Caco-2 (cell line): ENCODE measurements at regions not wholly inside any gene's neighbourhood (a gene's known extent, or its start where the extent isn't known, plus 50 kb on each side); places are given as distances from the start of the nearest gene placed in this dataset.

Source experiments
- BruUV-seq: library from RNA; stranded (reverse); fragments of 400-500 nt; replicated peaks from 2 replicates; lab custom pipeline; 2021; lab: Mats Ljungman, UMichigan
- CTCF ChIA-PET: fragments of 300-600 bp; sonication (Branson Sonifier 250); formaldehyde crosslinking; loops from one replicate; lab custom pipeline; 2022; ENCODE audit warnings: antibody characterized with exemption; lab: Charles Lee
- POLR2A ChIA-PET: fragments of 300-600 bp; sonication (Branson Sonifier 250); formaldehyde crosslinking; loops from one replicate; lab custom pipeline; 2022; ENCODE audit warnings: antibody characterized with exemption; lab: Charles Lee
- DNase-seq, 2 experiments: peaks; one replicate each; pipeline versions ENCODE4 v3.0.0 to v3.0.0-alpha.2; 2020 to 2022
- H3K27me3 ChIP-seq: replicated peaks from 2 replicates; pipeline ENCODE4 v1.6.0; 2011; ENCODE audit warnings: low read length; ENCODE audit not compliant: control insufficient read depth, insufficient read depth
- H3K36me3 ChIP-seq: 2 replicates; pipeline ENCODE4 v1.5.1; 2011; ENCODE audit warnings: low read length; ENCODE audit not compliant: control insufficient read depth, insufficient read depth
- H3K4me1 ChIP-seq: fragments of 250-450 bp; sonication (Bioruptor Pico); 2 replicates; pipeline ENCODE4 v1.5.1; 2020; ENCODE audit warnings: mild to moderate bottlenecking
- H3K4me3 ChIP-seq: 2 replicates; pipeline ENCODE4 v1.5.1; 2011; ENCODE audit warnings: low read depth, mild to moderate bottlenecking, control low read depth, low read length
- H3K9me3 ChIP-seq: fragments of 250-450 bp; sonication (Bioruptor Pico); 2 replicates; pipeline ENCODE4 v1.5.1; 2020; ENCODE audit warnings: mild to moderate bottlenecking, moderate library complexity
- H3K27ac Mint-ChIP-seq: one replicate; pipeline ENCODE4 v1.8.0; 2022; ENCODE audit warnings: mixed read lengths; ENCODE audit not compliant: unreplicated experiment
- H3K27me3 Mint-ChIP-seq: one replicate; pipeline ENCODE4 v1.8.0; 2022; ENCODE audit warnings: mixed read lengths; ENCODE audit not compliant: insufficient read depth, unreplicated experiment
- H3K36me3 Mint-ChIP-seq: one replicate; pipeline ENCODE4 v1.8.0; 2022; ENCODE audit warnings: mild to moderate bottlenecking, mixed read lengths; ENCODE audit not compliant: insufficient read depth, unreplicated experiment
- H3K4me1 Mint-ChIP-seq: one replicate; pipeline ENCODE4 v1.8.0; 2022; ENCODE audit warnings: low read depth, mixed read lengths; ENCODE audit not compliant: unreplicated experiment
- H3K4me3 Mint-ChIP-seq: one replicate; pipeline ENCODE4 v1.8.0; 2022; ENCODE audit warnings: mild to moderate bottlenecking, moderate library complexity, mixed read lengths; ENCODE audit not compliant: unreplicated experiment
- H3K9me3 Mint-ChIP-seq: one replicate; pipeline ENCODE4 v1.8.0; 2022; ENCODE audit warnings: mixed read lengths; ENCODE audit not compliant: unreplicated experiment
- intact Hi-C: fragments of 100-400 bp; cut with micrococcal nuclease; formaldehyde crosslinking; loops from one replicate; pipeline ENCODE4 v1.10.0; 2022; ENCODE audit not compliant: unreplicated experiment
- TF ChIP-seq, protein P1 (sequence below), 2 experiments: fragments of 200-600 bp in 1 of 2; IDR thresholded peaks; 1 replicate in 1 of 2; 2 replicates in 1 of 2; pipeline versions ENCODE4 v1.5.1 to v1.8.0; 2011 to 2022; ENCODE audit warnings: antibody characterized with exemption in 1 of 2, control low read depth in 1 of 2, inconsistent platforms in 1 of 2, low read depth in 1 of 2, low read length in 1 of 2, mild to moderate bottlenecking in 1 of 2, moderate library complexity in 1 of 2; ENCODE audit not compliant: insufficient read depth in 1 of 2, severe bottlenecking in 1 of 2, unreplicated experiment in 1 of 2

DNA sequence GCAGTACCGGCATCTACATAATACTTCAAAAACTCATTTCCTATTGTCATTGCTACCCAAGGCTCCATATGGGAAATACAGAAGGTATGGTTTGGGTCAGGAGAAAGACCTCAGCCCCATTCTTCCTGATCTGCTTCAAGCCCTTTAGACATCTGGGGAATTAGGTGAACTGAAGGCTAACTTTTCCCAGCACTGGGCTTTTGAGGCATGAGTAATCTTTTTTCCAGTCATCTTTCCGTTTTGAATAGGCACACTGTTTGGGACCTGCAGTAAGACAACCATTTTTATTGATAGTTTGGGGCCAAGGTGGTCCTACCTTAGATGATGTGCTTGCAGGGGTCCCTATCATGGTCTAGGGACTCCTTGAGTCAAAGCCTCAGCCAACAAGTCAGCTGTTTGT lies 198.4 kb downstream of the HAO1 start:
- Mint-ChIP-seq H3K27ac (no peak overlapping the region), H3K27me3 (peaks cover 7% of the 10 kb centered on the region), H3K9me3 (no peaks in the 10 kb centered on the region), H3K36me3 (no peaks in the 10 kb centered on the region), H3K4me1 (no peaks in the 10 kb centered on the region), H3K4me3 (no peak overlapping the region)
- POLR2A ChIA-PET = no interaction called here
- no TSS peak for BruUV-seq
- Histone ChIP-seq H3K4me1 (no peaks in the 10 kb centered on the region), H3K27me3 (no peaks in the 10 kb centered on the region), H3K36me3 (no peaks in the 10 kb centered on the region), H3K4me3 (no peak overlapping the region), H3K9me3 (no peaks in the 10 kb centered on the region; the same call in 1 of the 2 replicates)
- intact Hi-C loops = no loop called here
- no peak for DNase-seq
- CTCF ChIA-PET = no interaction called here
- TF ChIP-seq, protein P1, sequence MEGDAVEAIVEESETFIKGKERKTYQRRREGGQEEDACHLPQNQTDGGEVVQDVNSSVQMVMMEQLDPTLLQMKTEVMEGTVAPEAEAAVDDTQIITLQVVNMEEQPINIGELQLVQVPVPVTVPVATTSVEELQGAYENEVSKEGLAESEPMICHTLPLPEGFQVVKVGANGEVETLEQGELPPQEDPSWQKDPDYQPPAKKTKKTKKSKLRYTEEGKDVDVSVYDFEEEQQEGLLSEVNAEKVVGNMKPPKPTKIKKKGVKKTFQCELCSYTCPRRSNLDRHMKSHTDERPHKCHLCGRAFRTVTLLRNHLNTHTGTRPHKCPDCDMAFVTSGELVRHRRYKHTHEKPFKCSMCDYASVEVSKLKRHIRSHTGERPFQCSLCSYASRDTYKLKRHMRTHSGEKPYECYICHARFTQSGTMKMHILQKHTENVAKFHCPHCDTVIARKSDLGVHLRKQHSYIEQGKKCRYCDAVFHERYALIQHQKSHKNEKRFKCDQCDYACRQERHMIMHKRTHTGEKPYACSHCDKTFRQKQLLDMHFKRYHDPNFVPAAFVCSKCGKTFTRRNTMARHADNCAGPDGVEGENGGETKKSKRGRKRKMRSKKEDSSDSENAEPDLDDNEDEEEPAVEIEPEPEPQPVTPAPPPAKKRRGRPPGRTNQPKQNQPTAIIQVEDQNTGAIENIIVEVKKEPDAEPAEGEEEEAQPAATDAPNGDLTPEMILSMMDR (IDR thresholded peaks at IDR 0.05; ENCODE audit: insufficient read depth in 1 of 2, low read depth in 1 of 2, low read length in 1 of 2, severe bottlenecking in 1 of 2, unreplicated experiment in 1 of 2) = no peak

DNA sequence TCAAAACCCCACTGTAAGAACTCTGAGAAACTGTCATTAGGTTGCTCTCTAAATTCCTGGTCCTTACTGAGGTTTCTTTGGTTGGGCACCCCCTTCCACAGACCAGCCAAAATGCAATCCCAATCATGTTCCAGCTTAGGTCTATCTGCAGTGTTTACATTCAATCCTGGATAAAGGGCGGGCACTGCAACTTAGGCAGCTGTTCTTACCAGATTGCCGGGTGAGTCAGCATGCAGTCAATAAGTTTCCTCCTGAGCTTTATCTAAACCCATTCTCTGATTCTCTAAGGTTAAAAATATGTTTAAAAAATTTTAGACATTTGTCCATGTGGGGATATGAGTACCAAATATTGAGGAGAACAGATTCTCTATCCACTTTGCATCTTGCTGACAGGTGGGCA lies 197.8 kb downstream of the HAO1 start:
- no peaks in the 10 kb centered on the region for H3K36me3 Mint-ChIP-seq
- no peaks in the 10 kb centered on the region for H3K9me3 Mint-ChIP-seq
- no peaks in the 10 kb centered on the region for H3K27me3 ChIP-seq
- H3K9me3 ChIP-seq = no peaks in the 10 kb centered on the region; the same call in 1 of the 2 replicates
- H3K4me3 Mint-ChIP-seq = no peak overlapping the region
- intact Hi-C loops = no loop called here
- no peaks in the 10 kb centered on the region for H3K4me1 Mint-ChIP-seq
- TF ChIP-seq, protein P1 (IDR thresholded peaks at IDR 0.05; ENCODE audit: insufficient read depth in 1 of 2, low read depth in 1 of 2, low read length in 1 of 2, severe bottlenecking in 1 of 2, unreplicated experiment in 1 of 2) = no peak
- CTCF ChIA-PET = no interaction called here
- BruUV-seq = no TSS peak
- no peaks in the 10 kb centered on the region for H3K4me1 ChIP-seq
- peaks cover 7% of the 10 kb centered on the region for H3K27me3 Mint-ChIP-seq
- H3K4me3 ChIP-seq = no peak overlapping the region
- no peak for DNase-seq
- no peak overlapping the region for H3K27ac Mint-ChIP-seq
- H3K36me3 ChIP-seq = no peaks in the 10 kb centered on the region
- POLR2A ChIA-PET = no interaction called here

DNA sequence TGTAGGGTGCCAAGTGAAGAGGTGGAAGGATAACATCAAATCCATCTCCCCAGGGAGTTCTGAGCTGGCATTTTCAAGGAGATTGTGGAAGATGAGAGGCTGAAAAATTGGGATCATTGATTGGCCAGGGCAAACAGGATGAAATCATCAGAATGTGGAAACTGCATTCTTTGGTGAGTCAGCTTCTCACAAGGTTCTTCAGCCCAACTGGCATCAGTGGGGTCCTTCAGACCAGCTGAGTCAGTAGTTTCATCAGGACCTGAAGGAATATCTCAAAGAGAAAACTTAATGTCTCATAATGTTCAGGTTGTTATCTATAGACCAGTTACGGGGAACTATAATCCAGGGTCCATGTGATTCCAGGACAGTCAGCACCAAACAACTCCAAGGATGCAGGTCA lies 195.8 kb downstream of the HAO1 start:
- Histone ChIP-seq H3K36me3 (no peaks in the 10 kb centered on the region), H3K27me3 (no peaks in the 10 kb centered on the region), H3K9me3 (no peaks in the 10 kb centered on the region; the same call in 1 of the 2 replicates), H3K4me3 (no peak overlapping the region), H3K4me1 (no peaks in the 10 kb centered on the region)
- BruUV-seq = no TSS peak
- H3K27me3 Mint-ChIP-seq = peaks cover 7% of the 10 kb centered on the region
- ChIA-PET POLR2A (no interaction called here), CTCF (no interaction called here)
- intact Hi-C loops = no loop called here
- no peak overlapping the region for H3K4me3 Mint-ChIP-seq
- H3K36me3 Mint-ChIP-seq = no peaks in the 10 kb centered on the region
- TF ChIP-seq, protein P1 (IDR thresholded peaks at IDR 0.05; ENCODE audit: insufficient read depth in 1 of 2, low read depth in 1 of 2, low read length in 1 of 2, severe bottlenecking in 1 of 2, unreplicated experiment in 1 of 2) = no peak
- H3K9me3 Mint-ChIP-seq = no peaks in the 10 kb centered on the region
- H3K4me1 Mint-ChIP-seq = no peaks in the 10 kb centered on the region
- DNase-seq = no peak
- no peak overlapping the region for H3K27ac Mint-ChIP-seq
